T-helper 1 cell treated with Interleukin-12 subunit alpha and Interleukin-12 subunit beta and Interleukin-4 antibody, amounts not matched to agents 30 μg/mL and 1 μg/mL, for 36 hours (primary cell): ENCODE measurements at regions not wholly inside any gene's neighbourhood (a gene's known extent, or its start where the extent isn't known, plus 50 kb on each side); places are given as distances from the start of the nearest gene placed in this dataset.
"Not testable (repeated sequence)": the region's sequence is repeated elsewhere in the genome, so short reads cannot be mapped to it uniquely, and the experiment has no call there.

Experiments
- H3K27ac Mint-ChIP-seq: one replicate; pipeline ENCODE4 v1.8.0; 2021; ENCODE audit warnings: mild to moderate bottlenecking, mixed read lengths
- H3K27me3 Mint-ChIP-seq: one replicate; pipeline ENCODE4 v1.8.0; 2021; ENCODE audit warnings: low read depth, mixed read lengths
- H3K36me3 Mint-ChIP-seq: one replicate; pipeline ENCODE4 v1.8.0; 2021; ENCODE audit warnings: low read depth, mixed read lengths
- H3K4me1 Mint-ChIP-seq: one replicate; pipeline ENCODE4 v1.8.0; 2021; ENCODE audit warnings: low read depth, mixed read lengths
- H3K4me3 Mint-ChIP-seq: one replicate; pipeline ENCODE4 v1.8.0; 2021; ENCODE audit warnings: mild to moderate bottlenecking, moderate library complexity, mixed read lengths
- H3K9me3 Mint-ChIP-seq: one replicate; pipeline ENCODE4 v1.8.0; 2021; ENCODE audit warnings: mixed read lengths

GRCh38 chr3:107913701-107914100 is 177.1 kb downstream of the CD47 start:
- Mint-ChIP-seq H3K4me3 (no peak overlapping the region), H3K36me3 (no peaks in the 10 kb centered on the region), H3K27ac (no peak overlapping the region), H3K9me3 (no peaks in the 10 kb centered on the region), H3K27me3 (peaks cover 21% of the 10 kb centered on the region), H3K4me1 (peaks cover 8% of the 10 kb centered on the region)

- Mint-ChIP-seq H3K36me3 (no peaks in the 10 kb centered on the region), H3K9me3 (no peaks in the 10 kb centered on the region), H3K4me1 (peaks cover 8% of the 10 kb centered on the region), H3K27ac (no peak overlapping the region), H3K4me3 (no peak overlapping the region), H3K27me3 (peaks cover 12% of the 10 kb centered on the region)
Observed at GRCh38 chr3:107911337-107912000, 179.4 kb downstream of the CD47 start.

GRCh38 chr3:107910713-107911259 is 180.0 kb downstream of the CD47 start:
- Mint-ChIP-seq H3K9me3 (no peaks in the 10 kb centered on the region), H3K4me3 (no peak overlapping the region), H3K27ac (no peak overlapping the region), H3K4me1 (peaks cover 8% of the 10 kb centered on the region), H3K27me3 (peaks cover 12% of the 10 kb centered on the region), H3K36me3 (no peaks in the 10 kb centered on the region)

- H3K4me1 Mint-ChIP-seq = not testable (repeated sequence)
Observed at GRCh38 chr3:107909583-107909982, 181.2 kb downstream of the CD47 start.

GRCh38 chr3:107907996-107908395 is 182.8 kb downstream of the CD47 start:
- H3K27ac Mint-ChIP-seq = no peak overlapping the region
- H3K27me3 Mint-ChIP-seq = peaks cover 7% of the 10 kb centered on the region
- H3K4me1 Mint-ChIP-seq = peaks cover 8% of the 10 kb centered on the region
- H3K9me3 Mint-ChIP-seq = no peaks in the 10 kb centered on the region
- H3K4me3 Mint-ChIP-seq = no peak overlapping the region
- H3K36me3 Mint-ChIP-seq = no peaks in the 10 kb centered on the region

More at GRCh38 chr3:107909583-107909982, 181.2 kb downstream of the CD47 start:
- H3K36me3 Mint-ChIP-seq, H3K27ac Mint-ChIP-seq, H3K4me3 Mint-ChIP-seq, H3K27me3 Mint-ChIP-seq, H3K9me3 Mint-ChIP-seq: not testable (repeated sequence)

- no peaks in the 10 kb centered on the region for H3K4me1 Mint-ChIP-seq
- H3K4me3 Mint-ChIP-seq = no peak overlapping the region
- H3K36me3 Mint-ChIP-seq = no peaks in the 10 kb centered on the region
- no peak overlapping the region for H3K27ac Mint-ChIP-seq
- no peaks in the 10 kb centered on the region for H3K9me3 Mint-ChIP-seq
- H3K27me3 Mint-ChIP-seq = peaks cover 12% of the 10 kb centered on the region
Observed at GRCh38 chr3:107904536-107905066, 186.2 kb downstream of the CD47 start.

GRCh38 chr3:107899990-107900651 is 190.7 kb downstream of the CD47 start:
- no peak overlapping the region for H3K27ac Mint-ChIP-seq
- H3K9me3 Mint-ChIP-seq = no peaks in the 10 kb centered on the region
- H3K4me3 Mint-ChIP-seq = no peak overlapping the region
- no peaks in the 10 kb centered on the region for H3K36me3 Mint-ChIP-seq
- no peaks in the 10 kb centered on the region for H3K4me1 Mint-ChIP-seq
- peaks cover 17% of the 10 kb centered on the region for H3K27me3 Mint-ChIP-seq

GRCh38 chr3:107897471-107898061 is 193.3 kb downstream of the CD47 start:
- no peaks in the 10 kb centered on the region for H3K4me1 Mint-ChIP-seq
- no peak overlapping the region for H3K4me3 Mint-ChIP-seq
- no peak overlapping the region for H3K27ac Mint-ChIP-seq
- H3K27me3 Mint-ChIP-seq = peaks cover 31% of the 10 kb centered on the region
- no peaks in the 10 kb centered on the region for H3K9me3 Mint-ChIP-seq
- H3K36me3 Mint-ChIP-seq = no peaks in the 10 kb centered on the region

GRCh38 chr3:107894998-107895397 is 195.8 kb downstream of the CD47 start:
- H3K27ac Mint-ChIP-seq = no peak overlapping the region
- H3K36me3 Mint-ChIP-seq = no peaks in the 10 kb centered on the region
- H3K4me3 Mint-ChIP-seq = no peak overlapping the region
- no peaks in the 10 kb centered on the region for H3K4me1 Mint-ChIP-seq
- H3K27me3 Mint-ChIP-seq = peaks cover 26% of the 10 kb centered on the region
- H3K9me3 Mint-ChIP-seq = no peaks in the 10 kb centered on the region

GRCh38 chr3:107892955-107893624 is 197.7 kb downstream of the CD47 start:
- Mint-ChIP-seq H3K27me3 (peaks cover 26% of the 10 kb centered on the region), H3K9me3 (no peaks in the 10 kb centered on the region), H3K27ac (no peak overlapping the region), H3K4me3 (no peak overlapping the region), H3K36me3 (no peaks in the 10 kb centered on the region), H3K4me1 (no peaks in the 10 kb centered on the region)

- no peak overlapping the region for H3K4me3 Mint-ChIP-seq
- H3K4me1 Mint-ChIP-seq = no peaks in the 10 kb centered on the region
- no peak overlapping the region for H3K27ac Mint-ChIP-seq
- H3K36me3 Mint-ChIP-seq = no peaks in the 10 kb centered on the region
- no peaks in the 10 kb centered on the region for H3K9me3 Mint-ChIP-seq
- H3K27me3 Mint-ChIP-seq = no peaks in the 10 kb centered on the region
Observed at GRCh38 chr3:107884719-107885460, 205.9 kb downstream of the CD47 start.

- H3K27ac Mint-ChIP-seq = no peak overlapping the region
Observed at GRCh38 chr3:107884028-107884427, 206.8 kb downstream of the CD47 start.

GRCh38 chr3:107882881-107883280 is 207.9 kb downstream of the CD47 start:
- Mint-ChIP-seq H3K27me3 (no peaks in the 10 kb centered on the region), H3K9me3 (no peaks in the 10 kb centered on the region), H3K4me1 (no peaks in the 10 kb centered on the region), H3K27ac (no peak overlapping the region), H3K36me3 (no peaks in the 10 kb centered on the region), H3K4me3 (no peak overlapping the region)

More at GRCh38 chr3:107884028-107884427, 206.8 kb downstream of the CD47 start:
- Mint-ChIP-seq H3K36me3 (no peaks in the 10 kb centered on the region), H3K4me3 (no peak overlapping the region), H3K4me1 (no peaks in the 10 kb centered on the region), H3K9me3 (no peaks in the 10 kb centered on the region), H3K27me3 (no peaks in the 10 kb centered on the region)

- no peaks in the 10 kb centered on the region for H3K36me3 Mint-ChIP-seq
- H3K27me3 Mint-ChIP-seq = no peaks in the 10 kb centered on the region
- no peaks in the 10 kb centered on the region for H3K9me3 Mint-ChIP-seq
- no peaks in the 10 kb centered on the region for H3K4me1 Mint-ChIP-seq
- H3K4me3 Mint-ChIP-seq = no peak overlapping the region
- H3K27ac Mint-ChIP-seq = no peak overlapping the region
Observed at GRCh38 chr3:107882261-107882660, 208.6 kb downstream of the CD47 start.
